Iris pigment epithelial cell (primary cell): ENCODE measurements at regions not wholly inside any gene's neighbourhood (a gene's known extent, or its start where the extent isn't known, plus 50 kb on each side); places are given as distances from the start of the nearest gene placed in this dataset.

Experiments
- DNase-seq: peaks from one replicate; pipeline ENCODE4 v3.0.0-alpha.2; 2011; ENCODE audit warnings: low read depth

- no peak for DNase-seq
Observed at GRCh38 chr5:8241076-8241475, 372.1 kb downstream of the MTRR start.

- DNase-seq, result no peak
Observed at GRCh38 chr5:8241558-8241957, 372.6 kb downstream of the MTRR start.

- no peak for DNase-seq
Observed at GRCh38 chr5:8247049-8247899, 378.3 kb downstream of the MTRR start.

GRCh38 chr5:8253376-8253775, 384.4 kb downstream of the MTRR start:
- DNase-seq, result no peak

GRCh38 chr5:8254674-8255073, 385.7 kb downstream of the MTRR start:
- no peak for DNase-seq

GRCh38 chr5:8258801-8259200, 389.9 kb downstream of the MTRR start:
- DNase-seq, result no peak

GRCh38 chr5:8270246-8270645, 401.3 kb downstream of the MTRR start:
- no peak for DNase-seq

- DNase-seq, result no peak
Observed at GRCh38 chr5:8280711-8281363, 411.9 kb downstream of the MTRR start.

- no peak for DNase-seq
Observed at GRCh38 chr5:8288334-8288733, 419.4 kb downstream of the MTRR start.

- DNase-seq, result no peak
Observed at GRCh38 chr5:8288897-8289516, 420.1 kb downstream of the MTRR start.

GRCh38 chr5:8289779-8290178, 420.8 kb downstream of the MTRR start:
- no peak for DNase-seq

- no peak for DNase-seq
Observed at GRCh38 chr5:8290721-8291120, 421.8 kb downstream of the MTRR start.

GRCh38 chr5:8291641-8292040, 422.7 kb downstream of the MTRR start:
- no peak for DNase-seq

- no peak for DNase-seq
Observed at GRCh38 chr5:8295141-8295540, 426.2 kb downstream of the MTRR start.

GRCh38 chr5:8299716-8300115, 430.8 kb downstream of the MTRR start:
- DNase-seq, result no peak

- DNase-seq, result no peak
Observed at GRCh38 chr5:8304341-8304740, 435.4 kb downstream of the MTRR start.

- DNase-seq, result no peak
Observed at GRCh38 chr5:8306288-8306896, 437.4 kb downstream of the MTRR start.

GRCh38 chr5:8314965-8315364, 446.0 kb downstream of the MTRR start:
- DNase-seq, result no peak

GRCh38 chr5:8316608-8317280, 447.8 kb downstream of the MTRR start:
- no peak for DNase-seq

- DNase-seq, result no peak
Observed at GRCh38 chr5:8317335-8317734, 448.4 kb downstream of the MTRR start.

- no peak for DNase-seq
Observed at GRCh38 chr5:8320244-8320643, 451.3 kb downstream of the MTRR start.

GRCh38 chr5:8321272-8321671, 452.3 kb downstream of the MTRR start:
- no peak for DNase-seq
